Smooth muscle cell (in vitro differentiated cells): ENCODE measurements at regions not wholly inside any gene's neighbourhood (a gene's known extent, or its start where the extent isn't known, plus 50 kb on each side); places are given as distances from the start of the nearest gene placed in this dataset.

Experiments
- DNase-seq: peaks from one replicate; lab custom pipeline; 2025; ENCODE audit not compliant: unreplicated experiment; lab: John Stamatoyannopoulos, UW
- H2AFZ ChIP-seq: fragments of 200-600 bp; sonication (generic); 2 replicates; pipeline ENCODE4 v1.6.0; 2016; ENCODE audit warnings: antibody characterized with exemption, low read depth, mild to moderate bottlenecking
- H3F3A ChIP-seq: fragments of 200-600 bp; sonication (generic); 2 replicates; pipeline ENCODE4 v1.6.0; 2017; ENCODE audit warnings: antibody characterized with exemption, low read depth
- H3K27ac ChIP-seq: fragments of 200-600 bp; sonication (generic); 2 replicates; pipeline ENCODE4 v1.5.1; 2016; ENCODE audit warnings: low read depth, mild to moderate bottlenecking
- H3K27me3 ChIP-seq: fragments of 200-600 bp; sonication (generic); 2 replicates; pipeline ENCODE4 v1.6.1; 2016; ENCODE audit warnings: low read depth, mild to moderate bottlenecking
- H3K36me3 ChIP-seq: fragments of 200-600 bp; sonication (generic); 2 replicates; pipeline ENCODE4 v1.5.1; 2016; ENCODE audit warnings: low read depth
- H3K4me1 ChIP-seq: fragments of 200-600 bp; sonication (generic); 2 replicates; pipeline ENCODE4 v1.5.1; 2016; ENCODE audit warnings: low read depth
- H3K4me2 ChIP-seq: fragments of 200-600 bp; sonication (generic); 2 replicates; pipeline ENCODE4 v1.6.0; 2016; ENCODE audit warnings: mild to moderate bottlenecking
- H3K4me3 ChIP-seq: fragments of 200-600 bp; sonication (generic); 2 replicates; pipeline ENCODE4 v1.5.1; 2016; ENCODE audit warnings: mild to moderate bottlenecking
- H3K79me2 ChIP-seq: fragments of 200-600 bp; sonication (generic); 2 replicates; pipeline ENCODE4 v1.6.0; 2016; ENCODE audit warnings: low read depth, mild to moderate bottlenecking
- H3K9ac ChIP-seq: fragments of 200-600 bp; sonication (generic); 2 replicates; pipeline ENCODE4 v1.6.0; 2016; ENCODE audit warnings: low read depth
- H3K9me3 ChIP-seq: fragments of 200-600 bp; sonication (generic); replicated peaks from 2 replicates; pipeline ENCODE4 v1.5.1; 2016; ENCODE audit warnings: low read depth
- H4K20me1 ChIP-seq: fragments of 200-600 bp; sonication (generic); 2 replicates; pipeline ENCODE4 v1.6.0; 2016; ENCODE audit warnings: low read depth
- CTCF ChIP-seq: fragments of 200-600 bp; sonication (generic); IDR thresholded peaks from 2 replicates; pipeline ENCODE4 v1.5.1; 2017; ENCODE audit warnings: borderline replicate concordance, mild to moderate bottlenecking, antibody characterized with exemption; ENCODE audit not compliant: insufficient read depth, poor library complexity, severe bottlenecking
- WGBS: methylation state at CpG from one replicate; pipeline ENCODE4 v1.1.7; 2016; ENCODE audit warnings: low lambda C conversion rate; 5-methylcytosine and 5-hydroxymethylcytosine counted together

- WGBS, result 96% methylated on average over 2 of the region's 2 CpGs
- no peak for DNase-seq
- Histone ChIP-seq H2AFZ (no peak overlapping the region), H3K9me3 (no peaks in the 10 kb centered on the region), H4K20me1 (no peaks in the 10 kb centered on the region), H3K9ac (no peak overlapping the region), H3K27ac (no peak overlapping the region), H3K27me3 (no peaks in the 10 kb centered on the region), H3K4me3 (no peak overlapping the region), H3K4me1 (no peaks in the 10 kb centered on the region), H3K4me2 (no peak overlapping the region), H3F3A (no peaks in the 10 kb centered on the region), H3K36me3 (no peaks in the 10 kb centered on the region), H3K79me2 (no peaks in the 10 kb centered on the region)
- TF ChIP-seq CTCF, result no peak
These were observed 727.6 kb upstream of the SEMA3D start for GRCh38 chr7:85914437-85914836.

GRCh38 chr7:85908051-85908450 lies 721.2 kb upstream of the SEMA3D start:
- H3K27me3 ChIP-seq, result no peaks in the 10 kb centered on the region
- no peak for DNase-seq
- no peak for TF ChIP-seq CTCF
- no peak overlapping the region for H3K4me3 ChIP-seq
- no peaks in the 10 kb centered on the region for H3K9me3 ChIP-seq
- H3K4me1 ChIP-seq, result no peaks in the 10 kb centered on the region
- no peak overlapping the region for H3K9ac ChIP-seq
- H4K20me1 ChIP-seq, result no peaks in the 10 kb centered on the region
- no peak overlapping the region for H3K4me2 ChIP-seq
- H3K27ac ChIP-seq, result no peak overlapping the region
- no peak overlapping the region for H2AFZ ChIP-seq
- H3K36me3 ChIP-seq, result no peaks in the 10 kb centered on the region
- no peaks in the 10 kb centered on the region for H3K79me2 ChIP-seq
- WGBS, result 82% methylated on average over 1 of the region's 1 CpG
- H3F3A ChIP-seq, result no peaks in the 10 kb centered on the region

DNA sequence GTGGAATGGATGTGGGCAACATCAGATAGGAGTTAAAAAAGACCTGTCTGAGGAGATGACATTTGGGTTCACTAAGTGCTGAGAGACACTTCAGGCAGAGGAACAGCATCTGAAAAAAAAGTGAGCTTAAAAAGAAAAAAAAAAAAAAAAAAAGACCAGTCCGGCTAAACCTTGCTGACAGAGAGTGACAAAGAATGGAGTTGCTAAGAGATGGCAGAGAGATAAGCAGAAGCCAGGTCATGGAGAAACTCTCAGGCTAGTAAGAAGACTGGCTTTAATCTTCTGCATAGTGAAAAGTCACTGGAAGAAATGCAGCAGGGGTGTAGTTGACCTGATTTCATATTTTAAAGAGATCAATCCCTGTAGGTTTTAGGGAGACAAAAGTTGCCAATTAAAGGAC lies 711.1 kb upstream of the SEMA3D start:
- no peak for DNase-seq
- WGBS, result 13% methylated on average over 1 of the region's 1 CpG
- no peaks in the 10 kb centered on the region for H3K9me3 ChIP-seq

More for the DNA sequence above, 711.1 kb upstream of the SEMA3D start:
- Histone ChIP-seq H2AFZ (no peak overlapping the region), H3K9ac (no peak overlapping the region), H3K4me2 (no peak overlapping the region), H3K27ac (no peak overlapping the region), H3K36me3 (no peaks in the 10 kb centered on the region), H3K27me3 (peaks cover 6% of the 10 kb centered on the region), H3F3A (no peaks in the 10 kb centered on the region), H3K4me1 (no peaks in the 10 kb centered on the region), H3K79me2 (no peaks in the 10 kb centered on the region), H3K4me3 (no peak overlapping the region), H4K20me1 (no peaks in the 10 kb centered on the region)
- TF ChIP-seq CTCF, result no peak
